SK-N-SH treated with all-trans-retinoic acid at 6 μM for 48 hours (cell line): ENCODE measurements at regions not wholly inside any gene's neighbourhood (a gene's known extent, or its start where the extent isn't known, plus 50 kb on each side); places are given as distances from the start of the nearest gene placed in this dataset.

Experiments used
- CREB5 ChIP-seq: fragments of 250-450 bp; sonication (Bioruptor Pico); IDR thresholded peaks from 2 replicates; pipeline ENCODE4 v1.5.1; 2020; ENCODE audit warnings: low read depth, mild to moderate bottlenecking, moderate library complexity
- ESRRG ChIP-seq: fragments of 250-450 bp; sonication (Bioruptor Pico); IDR thresholded peaks from 2 replicates; pipeline ENCODE4 v1.6.1; 2021; ENCODE audit warnings: mild to moderate bottlenecking
- PATZ1 ChIP-seq: fragments of 250-450 bp; sonication (Bioruptor Pico); IDR thresholded peaks from 2 replicates; pipeline ENCODE4 v1.8.0; 2020; ENCODE audit warnings: mild to moderate bottlenecking, moderate library complexity, borderline replicate concordance

- TF ChIP-seq PATZ1 = no peak
- TF ChIP-seq CREB5 (CRISPR knock-in tag) = no peak
- no peak for TF ChIP-seq ESRRG
These were observed 80.4 kb downstream of the RFLNA start for GRCh38 chr12:124375141-124375788.
